Left ventricle myocardium inferior (tissue), 1 donor: ENCODE measurements at regions not wholly inside any gene's neighbourhood (a gene's known extent, or its start where the extent isn't known, plus 50 kb on each side); places are given as distances from the start of the nearest gene placed in this dataset.

Experiments used
- DNase-seq: peaks from one replicate; pipeline ENCODE4 v3.0.0-alpha.2; 2020
- H3K27ac ChIP-seq: fragments of 200-600 bp; replicated peaks from 2 replicates; pipeline ENCODE4 v1.8.0; 2021
- H3K27me3 ChIP-seq: fragments of 200-600 bp; 2 replicates; pipeline ENCODE4 v1.8.0; 2021; ENCODE audit warnings: low read depth
- H3K36me3 ChIP-seq: fragments of 200-600 bp; 2 replicates; pipeline ENCODE4 v1.8.0; 2021
- H3K4me1 ChIP-seq: fragments of 200-600 bp; 2 replicates; pipeline ENCODE4 v1.8.0; 2021
- H3K4me3 ChIP-seq: fragments of 200-600 bp; 2 replicates; pipeline ENCODE4 v1.8.0; 2021; ENCODE audit warnings: mild to moderate bottlenecking, moderate library complexity
- H3K9me3 ChIP-seq: fragments of 200-600 bp; replicated peaks from 2 replicates; pipeline ENCODE4 v1.8.0; 2021
- intact Hi-C: fragments of 100-400 bp; cut with micrococcal nuclease; formaldehyde crosslinking; loops from one replicate; pipeline ENCODE4 v1.11.0; 2022
- TF ChIP-seq, protein P1 (sequence below): fragments of 200-600 bp; IDR thresholded peaks from 2 replicates; pipeline ENCODE4 v1.8.0; 2021; ENCODE audit warnings: antibody characterized with exemption, mild to moderate bottlenecking, borderline replicate concordance
- donor health status: DM: no; HTN: yes; CAD: no; lungs with severe emphysema.

GRCh38 chr10:124157271-124157681 lies 63.9 kb upstream of the CHST15 start:
- Histone ChIP-seq H3K36me3 (no peaks in the 10 kb centered on the region), H3K9me3 (no peaks in the 10 kb centered on the region), H3K27ac (no peak overlapping the region), H3K4me1 (peaks cover 40% of the 10 kb centered on the region), H3K4me3 (no peak overlapping the region), H3K27me3 (peaks cover 23% of the 10 kb centered on the region)
- TF ChIP-seq, protein P1, sequence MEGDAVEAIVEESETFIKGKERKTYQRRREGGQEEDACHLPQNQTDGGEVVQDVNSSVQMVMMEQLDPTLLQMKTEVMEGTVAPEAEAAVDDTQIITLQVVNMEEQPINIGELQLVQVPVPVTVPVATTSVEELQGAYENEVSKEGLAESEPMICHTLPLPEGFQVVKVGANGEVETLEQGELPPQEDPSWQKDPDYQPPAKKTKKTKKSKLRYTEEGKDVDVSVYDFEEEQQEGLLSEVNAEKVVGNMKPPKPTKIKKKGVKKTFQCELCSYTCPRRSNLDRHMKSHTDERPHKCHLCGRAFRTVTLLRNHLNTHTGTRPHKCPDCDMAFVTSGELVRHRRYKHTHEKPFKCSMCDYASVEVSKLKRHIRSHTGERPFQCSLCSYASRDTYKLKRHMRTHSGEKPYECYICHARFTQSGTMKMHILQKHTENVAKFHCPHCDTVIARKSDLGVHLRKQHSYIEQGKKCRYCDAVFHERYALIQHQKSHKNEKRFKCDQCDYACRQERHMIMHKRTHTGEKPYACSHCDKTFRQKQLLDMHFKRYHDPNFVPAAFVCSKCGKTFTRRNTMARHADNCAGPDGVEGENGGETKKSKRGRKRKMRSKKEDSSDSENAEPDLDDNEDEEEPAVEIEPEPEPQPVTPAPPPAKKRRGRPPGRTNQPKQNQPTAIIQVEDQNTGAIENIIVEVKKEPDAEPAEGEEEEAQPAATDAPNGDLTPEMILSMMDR, result no peak
- DNase-seq, result no peak
- intact Hi-C loops, result loop anchor here (10.0 kb wide), 1 partner anchor 68 kb away; no protein-coding TSS in a partner anchor

GRCh38 chr10:124156524-124157260 lies 63.3 kb upstream of the CHST15 start:
- H3K4me1 ChIP-seq, result peaks cover 44% of the 10 kb centered on the region
- no peaks in the 10 kb centered on the region for H3K9me3 ChIP-seq
- H3K27ac ChIP-seq, result peak overlapping the region; percentile 81
- intact Hi-C loops, result loop anchor here (10.0 kb wide), 1 partner anchor 68 kb away; no protein-coding TSS in a partner anchor
- peak overlapping the region; percentile 20 for H3K4me3 ChIP-seq
- peak; percentile 29 for DNase-seq
- TF ChIP-seq, protein P1, result no peak
- H3K27me3 ChIP-seq, result peaks cover 19% of the 10 kb centered on the region
- no peaks in the 10 kb centered on the region for H3K36me3 ChIP-seq

GRCh38 chr10:124155781-124156435 lies 62.5 kb upstream of the CHST15 start:
- Histone ChIP-seq H3K4me1 (peaks cover 44% of the 10 kb centered on the region), H3K9me3 (no peaks in the 10 kb centered on the region), H3K4me3 (peak overlapping the region; percentile 20), H3K27me3 (peaks cover 12% of the 10 kb centered on the region), H3K36me3 (no peaks in the 10 kb centered on the region), H3K27ac (peak overlapping the region; percentile 81)
- DNase-seq, result peak; percentile 32
- intact Hi-C loops, result loop anchor here (10.0 kb wide), 1 partner anchor 69 kb away; no protein-coding TSS in a partner anchor
- TF ChIP-seq, protein P1, result no peak

GRCh38 chr10:124153023-124153826 lies 59.8 kb upstream of the CHST15 start:
- Histone ChIP-seq H3K27ac (peak overlapping the region; percentile 52), H3K4me1 (peaks cover 61% of the 10 kb centered on the region), H3K27me3 (no peaks in the 10 kb centered on the region), H3K9me3 (no peaks in the 10 kb centered on the region), H3K36me3 (no peaks in the 10 kb centered on the region), H3K4me3 (peak overlapping the region; percentile 29)
- DNase-seq, result peak; percentile 31
- intact Hi-C loops, result loop anchor here (10.0 kb wide), 1 partner anchor 72 kb away; no protein-coding TSS in a partner anchor
- TF ChIP-seq, protein P1, result no peak
